ENCODE measurements at regions not wholly inside any gene's neighbourhood (a gene's known extent, or its start where the extent isn't known, plus 50 kb on each side); places are given as distances from the start of the nearest gene placed in this dataset.

DNA sequence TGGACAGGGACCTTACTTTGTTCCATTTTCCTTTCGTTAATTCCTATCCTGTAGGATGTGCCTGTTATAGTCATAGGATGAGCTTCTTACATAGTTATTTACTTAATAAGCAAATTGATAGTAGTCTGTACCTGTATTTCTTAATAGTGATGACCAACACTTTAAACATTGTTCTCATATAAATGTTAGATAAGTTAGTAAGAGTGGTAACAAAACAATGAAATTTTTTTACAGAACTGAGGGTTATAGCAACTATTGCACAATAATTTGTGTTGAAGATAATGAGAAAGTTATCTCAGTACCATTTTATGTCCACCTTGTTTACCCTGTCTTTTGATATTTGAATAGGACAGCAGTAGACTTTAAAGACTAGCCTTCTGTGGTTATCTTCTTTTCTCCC, 162.9 kb upstream of the ELL2 start:
- no peak overlapping the region for H3K4me2 ChIP-seq (ENCODE audit: low read length)

GRCh38 chr5:96123418-96123817, 161.8 kb upstream of the ELL2 start:
- Histone ChIP-seq H3K4me2 (ENCODE audit: low read length) (no peak overlapping the region), H4K20me1 (ENCODE audit: insufficient read depth, low read length) (no peaks in the 10 kb centered on the region), H3K4me3 (ENCODE audit: low read depth, low read length, poor library complexity, severe bottlenecking) (no peak overlapping the region), H3K79me2 (ENCODE audit: insufficient read depth, low read length) (no peaks in the 10 kb centered on the region), H2AFZ (ENCODE audit: low read length) (no peak overlapping the region), H3K27me3 (ENCODE audit: insufficient read depth, low read length) (no peaks in the 10 kb centered on the region), H3K4me1 (ENCODE audit: insufficient read depth, low read length, severe bottlenecking) (no peaks in the 10 kb centered on the region), H3K9me3 (ENCODE audit: low read length) (no peaks in the 10 kb centered on the region), H3K9ac (ENCODE audit: low read length) (no peak overlapping the region), H3F3A (ENCODE audit: insufficient read depth, low read length) (no peaks in the 10 kb centered on the region), H3K36me3 (ENCODE audit: insufficient read depth, low read length) (no peaks in the 10 kb centered on the region), H3K27ac (ENCODE audit: low read depth, low read length, poor library complexity, severe bottlenecking) (no peak overlapping the region), H3K9me2 (ENCODE audit: low read depth, low read length) (no peaks in the 10 kb centered on the region)
- TF ChIP-seq, protein P1, sequence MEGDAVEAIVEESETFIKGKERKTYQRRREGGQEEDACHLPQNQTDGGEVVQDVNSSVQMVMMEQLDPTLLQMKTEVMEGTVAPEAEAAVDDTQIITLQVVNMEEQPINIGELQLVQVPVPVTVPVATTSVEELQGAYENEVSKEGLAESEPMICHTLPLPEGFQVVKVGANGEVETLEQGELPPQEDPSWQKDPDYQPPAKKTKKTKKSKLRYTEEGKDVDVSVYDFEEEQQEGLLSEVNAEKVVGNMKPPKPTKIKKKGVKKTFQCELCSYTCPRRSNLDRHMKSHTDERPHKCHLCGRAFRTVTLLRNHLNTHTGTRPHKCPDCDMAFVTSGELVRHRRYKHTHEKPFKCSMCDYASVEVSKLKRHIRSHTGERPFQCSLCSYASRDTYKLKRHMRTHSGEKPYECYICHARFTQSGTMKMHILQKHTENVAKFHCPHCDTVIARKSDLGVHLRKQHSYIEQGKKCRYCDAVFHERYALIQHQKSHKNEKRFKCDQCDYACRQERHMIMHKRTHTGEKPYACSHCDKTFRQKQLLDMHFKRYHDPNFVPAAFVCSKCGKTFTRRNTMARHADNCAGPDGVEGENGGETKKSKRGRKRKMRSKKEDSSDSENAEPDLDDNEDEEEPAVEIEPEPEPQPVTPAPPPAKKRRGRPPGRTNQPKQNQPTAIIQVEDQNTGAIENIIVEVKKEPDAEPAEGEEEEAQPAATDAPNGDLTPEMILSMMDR (IDR thresholded peaks at IDR 0.05; ENCODE audit: low read length), result no peak
- no peak for TF ChIP-seq EZH2 (IDR thresholded peaks at IDR 0.05; ENCODE audit: borderline replicate concordance, low read length)

More for the DNA sequence above, 162.9 kb upstream of the ELL2 start:
- Histone ChIP-seq H3K4me1 (ENCODE audit: insufficient read depth, low read length, severe bottlenecking) (no peaks in the 10 kb centered on the region), H3K9me3 (ENCODE audit: low read length) (no peaks in the 10 kb centered on the region), H3K27me3 (ENCODE audit: insufficient read depth, low read length) (no peaks in the 10 kb centered on the region), H3K27ac (ENCODE audit: low read depth, low read length, poor library complexity, severe bottlenecking) (no peak overlapping the region), H3K4me3 (ENCODE audit: low read depth, low read length, poor library complexity, severe bottlenecking) (no peak overlapping the region), H4K20me1 (ENCODE audit: insufficient read depth, low read length) (no peaks in the 10 kb centered on the region), H2AFZ (ENCODE audit: low read length) (no peak overlapping the region), H3F3A (ENCODE audit: insufficient read depth, low read length) (no peaks in the 10 kb centered on the region), H3K9ac (ENCODE audit: low read length) (no peak overlapping the region), H3K9me2 (ENCODE audit: low read depth, low read length) (no peaks in the 10 kb centered on the region), H3K79me2 (ENCODE audit: insufficient read depth, low read length) (no peaks in the 10 kb centered on the region), H3K36me3 (ENCODE audit: insufficient read depth, low read length) (no peaks in the 10 kb centered on the region)
- no peak for TF ChIP-seq EZH2 (IDR thresholded peaks at IDR 0.05; ENCODE audit: borderline replicate concordance, low read length)
- TF ChIP-seq, protein P1 (IDR thresholded peaks at IDR 0.05; ENCODE audit: low read length), result no peak

GRCh38 chr5:96121364-96121763, 159.7 kb upstream of the ELL2 start:
- Histone ChIP-seq H3K36me3 (ENCODE audit: insufficient read depth, low read length) (no peaks in the 10 kb centered on the region), H3K4me3 (ENCODE audit: low read depth, low read length, poor library complexity, severe bottlenecking) (no peak overlapping the region), H3K4me1 (ENCODE audit: insufficient read depth, low read length, severe bottlenecking) (no peaks in the 10 kb centered on the region), H3K9me3 (ENCODE audit: low read length) (no peaks in the 10 kb centered on the region), H3K4me2 (ENCODE audit: low read length) (no peak overlapping the region), H3F3A (ENCODE audit: insufficient read depth, low read length) (no peaks in the 10 kb centered on the region), H3K9me2 (ENCODE audit: low read depth, low read length) (no peaks in the 10 kb centered on the region), H3K9ac (ENCODE audit: low read length) (no peak overlapping the region), H3K79me2 (ENCODE audit: insufficient read depth, low read length) (no peaks in the 10 kb centered on the region), H3K27me3 (ENCODE audit: insufficient read depth, low read length) (no peaks in the 10 kb centered on the region), H4K20me1 (ENCODE audit: insufficient read depth, low read length) (no peaks in the 10 kb centered on the region), H3K27ac (ENCODE audit: low read depth, low read length, poor library complexity, severe bottlenecking) (no peak overlapping the region), H2AFZ (ENCODE audit: low read length) (no peak overlapping the region)
- TF ChIP-seq, protein P1 (IDR thresholded peaks at IDR 0.05; ENCODE audit: low read length), result no peak
- TF ChIP-seq EZH2 (IDR thresholded peaks at IDR 0.05; ENCODE audit: borderline replicate concordance, low read length), result no peak
